ENCODE measurements at regions not wholly inside any gene's neighbourhood (a gene's known extent, or its start where the extent isn't known, plus 50 kb on each side); places are given as distances from the start of the nearest gene placed in this dataset.

GRCh38 chr18:46214435-46214834 is 110.2 kb downstream of the HAUS1 start:
- H3K36me3 ChIP-seq (ENCODE audit: insufficient read depth, low read length), result peaks cover 40% of the 10 kb centered on the region
- H3K79me2 ChIP-seq (ENCODE audit: insufficient read depth, low read length), result peaks cover 99% of the 10 kb centered on the region
- no peak for ATAC-seq (ENCODE audit: insufficient read depth, low read depth)
- H3K9ac ChIP-seq (ENCODE audit: low read depth, low read length), result no peak overlapping the region
- TF ChIP-seq CTCF (IDR thresholded peaks at IDR 0.05; ENCODE audit: borderline replicate concordance, extremely low read depth, low read length, poor library complexity, severe bottlenecking) (no peak), EZH2 (IDR thresholded peaks at IDR 0.05; ENCODE audit: borderline replicate concordance, low read depth, low read length, severe bottlenecking) (no peak)
- no peak for DNase-seq
- no peaks in the 10 kb centered on the region for H3K27me3 ChIP-seq (ENCODE audit: insufficient read depth, low read length, poor library complexity)
- no peak overlapping the region for H3K27ac ChIP-seq (ENCODE audit: low read length)
- H3K4me1 ChIP-seq (ENCODE audit: insufficient read depth, low read length), result peaks cover 31% of the 10 kb centered on the region
- H3K4me3 ChIP-seq (ENCODE audit: low read depth in 1 of 2, low read length in 2 of 2), result no peak overlapping the region
- H3K4me2 ChIP-seq (ENCODE audit: insufficient read depth, low read length), result no peak overlapping the region
- H2AFZ ChIP-seq (ENCODE audit: low read depth, low read length), result no peak overlapping the region
- peaks cover 28% of the 10 kb centered on the region; the same call in 1 of the 2 replicates for H4K20me1 ChIP-seq (ENCODE audit: insufficient read depth, low read length)
- H3K9me3 ChIP-seq (ENCODE audit: insufficient read depth, low read length, severe bottlenecking), result no peaks in the 10 kb centered on the region

GRCh38 chr18:46215902-46216723 is 111.9 kb downstream of the HAUS1 start:
- Histone ChIP-seq H3K9ac (ENCODE audit: low read depth, low read length) (no peak overlapping the region), H3K27ac (ENCODE audit: low read length) (no peak overlapping the region), H3K4me1 (ENCODE audit: insufficient read depth, low read length) (peaks cover 15% of the 10 kb centered on the region), H3K27me3 (ENCODE audit: insufficient read depth, low read length, poor library complexity) (no peaks in the 10 kb centered on the region), H3K4me3 (ENCODE audit: low read depth in 1 of 2, low read length in 2 of 2) (no peak overlapping the region), H3K4me2 (ENCODE audit: insufficient read depth, low read length) (no peak overlapping the region), H3K9me3 (ENCODE audit: insufficient read depth, low read length, severe bottlenecking) (no peaks in the 10 kb centered on the region), H2AFZ (ENCODE audit: low read depth, low read length) (no peak overlapping the region), H4K20me1 (ENCODE audit: insufficient read depth, low read length) (peaks cover 28% of the 10 kb centered on the region; the same call in 1 of the 2 replicates), H3K36me3 (ENCODE audit: insufficient read depth, low read length) (peaks cover 49% of the 10 kb centered on the region), H3K79me2 (ENCODE audit: insufficient read depth, low read length) (peaks cover 98% of the 10 kb centered on the region)
- no peak for TF ChIP-seq CTCF (IDR thresholded peaks at IDR 0.05; ENCODE audit: borderline replicate concordance, extremely low read depth, low read length, poor library complexity, severe bottlenecking)
- TF ChIP-seq EZH2 (IDR thresholded peaks at IDR 0.05; ENCODE audit: borderline replicate concordance, low read depth, low read length, severe bottlenecking), result no peak
- DNase-seq, result no peak
- ATAC-seq (ENCODE audit: insufficient read depth, low read depth), result no peak

GRCh38 chr18:46220116-46220515 is 115.9 kb downstream of the HAUS1 start:
- H3K36me3 ChIP-seq (ENCODE audit: insufficient read depth, low read length), result peaks cover 53% of the 10 kb centered on the region
- DNase-seq (no peak), ATAC-seq (ENCODE audit: insufficient read depth, low read depth) (no peak)
- H3K27me3 ChIP-seq (ENCODE audit: insufficient read depth, low read length, poor library complexity), result no peaks in the 10 kb centered on the region
- peaks cover 22% of the 10 kb centered on the region for H3K4me1 ChIP-seq (ENCODE audit: insufficient read depth, low read length)
- no peak overlapping the region for H2AFZ ChIP-seq (ENCODE audit: low read depth, low read length)
- H3K79me2 ChIP-seq (ENCODE audit: insufficient read depth, low read length), result peaks cover 97% of the 10 kb centered on the region
- H4K20me1 ChIP-seq (ENCODE audit: insufficient read depth, low read length), result peaks cover 29% of the 10 kb centered on the region
- TF ChIP-seq EZH2 (IDR thresholded peaks at IDR 0.05; ENCODE audit: borderline replicate concordance, low read depth, low read length, severe bottlenecking) (no peak), CTCF (IDR thresholded peaks at IDR 0.05; ENCODE audit: borderline replicate concordance, extremely low read depth, low read length, poor library complexity, severe bottlenecking) (no peak)
- no peak overlapping the region for H3K27ac ChIP-seq (ENCODE audit: low read length)
- no peak overlapping the region for H3K4me2 ChIP-seq (ENCODE audit: insufficient read depth, low read length)
- no peak overlapping the region for H3K4me3 ChIP-seq (ENCODE audit: low read depth in 1 of 2, low read length in 2 of 2)
- no peak overlapping the region for H3K9ac ChIP-seq (ENCODE audit: low read depth, low read length)
- no peaks in the 10 kb centered on the region for H3K9me3 ChIP-seq (ENCODE audit: insufficient read depth, low read length, severe bottlenecking)

Data from DND-41 (cell line).